Activated naive CD8-positive, alpha-beta T cell treated with anti-CD3 and anti-CD28 coated beads, Interleukin-2, amount 50 U/mL, for 24 hours (primary cell): ENCODE measurements at regions not wholly inside any gene's neighbourhood (a gene's known extent, or its start where the extent isn't known, plus 50 kb on each side); places are given as distances from the start of the nearest gene placed in this dataset.

Source experiments
- ATAC-seq: fragments of 150-1000 bp; cut with Tn5 transposase; one replicate; pipeline ENCODE4 v1.10.0; 2021
- DNase-seq: peaks from one replicate; pipeline ENCODE4 v3.0.0; 2021
- H3K27ac Mint-ChIP-seq: one replicate; pipeline ENCODE4 v1.8.0; 2021; ENCODE audit warnings: mild to moderate bottlenecking, mixed read lengths
- H3K27me3 Mint-ChIP-seq: one replicate; pipeline ENCODE4 v1.8.0; 2021; ENCODE audit warnings: mixed read lengths
- H3K36me3 Mint-ChIP-seq: one replicate; pipeline ENCODE4 v1.8.0; 2021; ENCODE audit warnings: low read depth, mixed read lengths
- H3K4me1 Mint-ChIP-seq: one replicate; pipeline ENCODE4 v1.8.0; 2021; ENCODE audit warnings: mixed read lengths
- H3K4me3 Mint-ChIP-seq: one replicate; pipeline ENCODE4 v1.8.0; 2021; ENCODE audit warnings: mild to moderate bottlenecking, moderate library complexity, mixed read lengths
- H3K9me3 Mint-ChIP-seq: one replicate; pipeline ENCODE4 v1.8.0; 2021; ENCODE audit warnings: mixed read lengths

DNA sequence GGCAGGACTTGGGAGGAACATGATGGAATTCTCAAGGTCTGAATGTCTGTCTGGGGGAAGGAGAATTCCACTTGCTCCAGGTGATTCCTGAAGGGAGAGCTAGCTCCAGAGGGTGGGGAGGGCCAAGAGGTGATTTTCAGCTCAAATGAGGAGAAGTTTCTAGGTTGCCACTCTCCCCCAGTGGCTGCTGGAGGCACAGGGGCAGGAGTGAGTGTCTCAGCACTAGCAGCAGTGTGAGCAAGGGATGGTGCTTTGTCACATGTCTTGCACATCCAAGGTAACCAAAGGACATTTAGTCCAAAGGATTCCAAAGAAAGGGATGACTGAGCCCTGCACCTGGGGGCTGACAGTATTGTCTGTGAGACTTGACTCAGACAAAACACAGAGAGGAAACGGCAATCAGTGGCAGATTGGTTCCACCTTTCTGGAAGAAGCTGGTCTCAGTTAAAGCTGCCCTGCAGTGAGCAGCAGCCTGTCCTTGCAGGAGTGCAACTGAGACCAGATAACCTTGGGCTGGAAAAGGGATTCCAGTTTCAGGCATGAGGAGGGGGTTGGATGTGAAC lies 51.2 kb upstream of the PCBD1 start:
- H3K27me3 Mint-ChIP-seq, result peaks cover 5% of the 10 kb centered on the region
- ATAC-seq (no peak), DNase-seq (no peak)
- no peaks in the 10 kb centered on the region for H3K9me3 Mint-ChIP-seq
- no peaks in the 10 kb centered on the region for H3K4me1 Mint-ChIP-seq
- no peak overlapping the region for H3K27ac Mint-ChIP-seq
- H3K36me3 Mint-ChIP-seq, result no peaks in the 10 kb centered on the region
- H3K4me3 Mint-ChIP-seq, result no peak overlapping the region

DNA sequence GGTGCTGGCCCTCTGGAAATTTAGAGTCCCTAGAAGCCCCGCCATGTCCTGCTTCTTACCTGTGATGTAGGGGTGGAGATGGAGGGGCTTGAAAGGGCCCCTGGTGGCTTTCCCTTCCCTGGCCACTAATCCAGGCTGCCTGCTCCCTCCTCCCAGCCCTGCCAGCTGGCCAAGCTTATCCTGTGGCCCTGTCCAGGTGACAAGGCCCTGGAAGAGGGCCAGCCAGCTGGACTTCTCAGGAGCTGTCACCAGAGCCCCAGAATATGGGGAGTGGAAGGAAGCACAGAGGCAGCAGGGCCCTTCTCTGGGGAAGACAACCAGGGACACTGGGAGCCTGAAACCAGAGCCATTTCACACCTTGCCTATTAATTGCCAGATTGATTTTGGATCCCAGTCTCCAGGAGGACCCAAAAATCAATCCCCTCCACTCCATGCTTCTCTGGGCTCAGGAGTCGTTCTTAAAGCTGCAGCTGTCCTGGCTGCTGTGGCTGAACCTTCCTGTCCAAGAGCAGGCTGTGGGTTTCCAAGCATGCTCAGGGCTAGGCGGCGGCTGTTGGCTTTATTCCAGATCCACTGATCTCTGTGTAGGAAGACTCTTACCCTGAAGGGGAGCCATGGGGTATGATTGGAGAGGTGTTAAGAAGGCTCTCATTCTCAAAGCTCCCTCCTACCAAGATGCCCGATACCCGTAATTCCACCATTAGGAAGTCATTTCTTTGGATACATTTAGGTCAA lies 52.6 kb upstream of the PCBD1 start:
- no peaks in the 10 kb centered on the region for H3K9me3 Mint-ChIP-seq
- no peak overlapping the region for H3K4me3 Mint-ChIP-seq
- ATAC-seq (no peak), DNase-seq (no peak)
- no peak overlapping the region for H3K27ac Mint-ChIP-seq
- H3K36me3 Mint-ChIP-seq, result no peaks in the 10 kb centered on the region
- H3K27me3 Mint-ChIP-seq, result peaks cover 7% of the 10 kb centered on the region
- H3K4me1 Mint-ChIP-seq, result no peaks in the 10 kb centered on the region

DNA sequence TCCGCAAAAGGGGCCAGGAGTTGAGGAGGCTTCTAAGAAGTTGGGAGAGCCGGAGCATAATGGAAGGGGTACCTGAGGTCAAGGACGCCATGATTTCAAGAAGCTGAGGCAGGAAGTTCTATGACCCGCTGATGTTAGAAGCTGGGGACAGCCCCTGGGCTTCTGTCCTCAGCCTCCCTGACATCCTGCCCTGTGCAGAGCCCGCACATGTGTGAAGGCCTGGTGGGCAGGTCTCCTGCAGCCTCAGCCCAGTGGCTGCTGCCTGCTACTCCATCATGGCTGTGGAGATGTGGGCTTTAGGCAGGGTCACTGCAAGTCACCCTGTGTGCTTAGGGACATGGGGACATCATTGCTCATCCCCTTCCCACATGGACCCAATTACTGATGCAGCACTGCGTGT lies 53.8 kb upstream of the PCBD1 start:
- Mint-ChIP-seq H3K4me1 (no peaks in the 10 kb centered on the region), H3K27ac (no peak overlapping the region), H3K4me3 (no peak overlapping the region), H3K36me3 (no peaks in the 10 kb centered on the region), H3K9me3 (no peaks in the 10 kb centered on the region), H3K27me3 (peaks cover 7% of the 10 kb centered on the region)
- DNase-seq, result no peak
- peak; percentile 37 for ATAC-seq

DNA sequence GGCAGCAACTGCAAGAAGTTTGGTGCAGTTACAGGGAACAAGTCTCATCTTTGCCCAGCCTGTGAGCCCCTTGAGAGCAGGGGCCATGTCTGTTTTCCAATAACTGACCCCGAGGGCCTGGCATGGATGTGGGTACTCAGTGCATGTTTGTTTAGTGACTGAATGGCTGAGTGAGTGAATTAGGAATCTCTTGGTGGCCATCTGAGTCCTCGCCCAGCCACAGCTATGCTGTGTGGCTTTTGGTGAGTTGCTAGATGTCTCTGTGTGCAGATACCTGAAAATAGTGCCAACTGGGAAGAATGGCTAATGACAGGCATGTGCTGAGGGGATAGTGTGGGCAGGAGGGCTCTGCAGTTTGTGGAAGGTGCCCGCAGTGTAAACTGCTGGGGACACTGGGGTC lies 54.4 kb upstream of the PCBD1 start:
- H3K27ac Mint-ChIP-seq, result no peak overlapping the region
- H3K9me3 Mint-ChIP-seq, result no peaks in the 10 kb centered on the region
- DNase-seq, result no peak
- no peak overlapping the region for H3K4me3 Mint-ChIP-seq
- H3K36me3 Mint-ChIP-seq, result no peaks in the 10 kb centered on the region
- ATAC-seq, result no peak
- H3K27me3 Mint-ChIP-seq, result peaks cover 7% of the 10 kb centered on the region
- no peaks in the 10 kb centered on the region for H3K4me1 Mint-ChIP-seq

DNA sequence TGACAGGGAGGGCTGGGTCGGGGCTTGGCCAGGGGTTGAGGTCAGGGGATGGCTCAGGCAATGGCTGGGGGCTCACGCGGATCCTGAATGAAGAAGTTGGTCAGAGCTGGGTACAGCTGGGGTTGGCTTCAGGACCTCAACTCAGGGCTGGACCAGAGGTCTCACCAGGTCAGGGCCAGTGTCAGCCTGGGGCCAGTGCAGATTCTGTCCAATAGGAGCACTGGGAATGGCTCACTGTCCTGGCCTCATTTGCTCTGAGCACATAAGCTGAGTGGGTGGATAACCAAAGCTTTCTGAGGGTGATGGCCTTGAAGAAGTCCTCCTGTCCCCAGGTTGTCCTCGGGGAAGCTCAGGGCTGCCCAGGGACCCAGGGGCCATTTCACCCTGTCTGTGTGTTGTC lies 54.9 kb upstream of the PCBD1 start:
- ATAC-seq (no peak), DNase-seq (no peak)
- Mint-ChIP-seq H3K4me1 (no peaks in the 10 kb centered on the region), H3K27me3 (peaks cover 7% of the 10 kb centered on the region), H3K9me3 (no peaks in the 10 kb centered on the region), H3K4me3 (no peak overlapping the region), H3K36me3 (no peaks in the 10 kb centered on the region), H3K27ac (no peak overlapping the region)

DNA sequence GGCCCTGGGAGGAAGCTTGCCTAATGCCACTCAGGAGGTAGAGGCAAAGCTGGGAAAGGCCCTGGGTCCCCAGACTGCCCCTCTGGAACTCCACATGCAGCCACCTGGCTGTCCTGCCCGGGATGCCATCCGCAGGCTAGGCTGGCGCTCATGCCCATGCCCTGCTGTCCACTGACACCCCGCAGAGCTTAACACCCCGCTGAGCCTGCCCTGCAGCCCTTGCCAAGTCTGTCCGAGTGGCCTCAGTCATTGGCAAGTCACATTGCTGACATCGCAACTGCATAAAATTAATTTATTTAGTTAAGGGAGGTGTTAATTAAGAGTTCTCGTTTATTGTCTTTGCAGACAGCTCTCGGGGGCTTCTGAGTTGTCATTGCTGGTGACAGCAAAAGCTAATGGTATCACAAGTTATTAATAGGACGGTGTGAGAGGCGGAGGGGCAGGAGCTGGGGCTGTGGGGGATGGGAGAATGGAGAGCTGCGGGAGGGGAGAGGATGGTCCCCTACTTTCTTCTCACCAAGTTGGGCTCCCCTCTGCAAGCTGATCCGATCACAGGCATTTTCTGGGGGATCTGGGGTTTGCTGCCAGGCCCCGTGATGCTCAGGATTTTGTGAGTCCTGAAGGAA lies 55.6 kb upstream of the PCBD1 start:
- Mint-ChIP-seq H3K4me1 (no peaks in the 10 kb centered on the region), H3K4me3 (no peak overlapping the region), H3K9me3 (no peaks in the 10 kb centered on the region), H3K36me3 (no peaks in the 10 kb centered on the region), H3K27me3 (peaks cover 7% of the 10 kb centered on the region), H3K27ac (no peak overlapping the region)
- DNase-seq (no peak), ATAC-seq (no peak)

DNA sequence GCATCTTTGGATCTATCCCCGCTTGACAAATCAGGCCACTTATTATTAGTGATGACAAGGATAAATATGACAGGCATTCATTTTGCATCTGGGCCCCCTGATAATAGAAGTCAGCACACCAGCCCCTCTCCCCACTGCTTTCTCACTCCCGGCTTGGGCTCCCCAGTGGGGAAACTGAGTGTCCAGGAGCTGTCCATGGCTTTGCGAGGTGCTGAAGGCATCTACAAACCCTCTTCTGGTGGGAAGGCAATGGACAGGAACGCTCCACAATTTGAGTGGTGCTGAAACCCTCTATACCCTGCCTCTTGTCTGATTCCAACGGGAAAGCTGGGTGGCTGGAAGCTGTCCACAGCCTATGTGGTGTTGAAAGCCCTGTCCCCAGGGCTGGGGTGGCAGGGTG lies 61.7 kb upstream of the PCBD1 start:
- Mint-ChIP-seq H3K36me3 (no peaks in the 10 kb centered on the region), H3K9me3 (no peaks in the 10 kb centered on the region), H3K27me3 (peaks cover 6% of the 10 kb centered on the region), H3K27ac (no peak overlapping the region), H3K4me3 (no peak overlapping the region), H3K4me1 (no peaks in the 10 kb centered on the region)
- DNase-seq (no peak), ATAC-seq (no peak)

DNA sequence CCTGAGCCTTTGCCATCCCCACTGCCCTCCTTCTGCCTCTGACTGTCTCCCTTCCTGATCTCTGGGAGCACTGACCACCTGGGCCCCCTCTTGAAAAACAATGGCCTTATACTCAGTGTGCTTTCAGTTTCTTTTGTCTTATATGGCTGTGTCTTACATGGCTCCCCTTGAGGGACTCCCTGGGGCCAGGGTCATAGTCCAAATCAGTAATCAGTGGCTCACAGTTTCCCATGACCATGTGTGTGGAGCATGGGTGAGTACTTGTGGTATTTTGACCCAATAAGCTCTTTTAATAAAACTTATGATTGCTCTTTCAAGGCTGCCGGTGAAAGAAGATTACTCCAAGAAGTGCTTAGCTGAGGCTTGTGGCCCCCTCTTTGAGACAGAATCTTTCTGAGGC lies 62.4 kb upstream of the PCBD1 start:
- Mint-ChIP-seq H3K36me3 (no peaks in the 10 kb centered on the region), H3K27ac (no peak overlapping the region), H3K9me3 (no peaks in the 10 kb centered on the region), H3K4me3 (no peak overlapping the region), H3K4me1 (no peaks in the 10 kb centered on the region), H3K27me3 (peaks cover 6% of the 10 kb centered on the region)
- no peak for DNase-seq
- ATAC-seq, result no peak

DNA sequence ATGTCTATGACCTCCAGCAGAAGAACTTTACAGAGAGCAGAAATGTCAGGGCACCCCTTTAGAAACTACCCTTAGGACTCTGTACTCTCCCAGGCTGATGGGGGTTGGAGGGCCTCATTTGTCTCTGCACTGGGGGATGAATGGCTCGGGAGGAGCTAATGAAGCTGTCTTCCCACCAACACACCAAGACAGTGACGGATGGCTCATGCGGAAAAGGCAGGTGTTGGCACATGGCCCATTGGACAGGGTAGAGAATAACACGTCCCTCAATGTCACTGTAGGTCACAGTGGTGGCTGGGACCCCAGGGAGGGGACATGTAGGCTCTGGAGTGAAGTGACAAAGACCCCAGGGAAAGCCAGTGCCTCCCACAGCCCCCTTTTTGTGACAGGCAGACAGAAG lies 64.0 kb upstream of the PCBD1 start:
- Mint-ChIP-seq H3K27ac (no peak overlapping the region), H3K4me1 (no peaks in the 10 kb centered on the region), H3K27me3 (peaks cover 10% of the 10 kb centered on the region), H3K9me3 (no peaks in the 10 kb centered on the region), H3K4me3 (no peak overlapping the region), H3K36me3 (no peaks in the 10 kb centered on the region)
- DNase-seq (no peak), ATAC-seq (no peak)

DNA sequence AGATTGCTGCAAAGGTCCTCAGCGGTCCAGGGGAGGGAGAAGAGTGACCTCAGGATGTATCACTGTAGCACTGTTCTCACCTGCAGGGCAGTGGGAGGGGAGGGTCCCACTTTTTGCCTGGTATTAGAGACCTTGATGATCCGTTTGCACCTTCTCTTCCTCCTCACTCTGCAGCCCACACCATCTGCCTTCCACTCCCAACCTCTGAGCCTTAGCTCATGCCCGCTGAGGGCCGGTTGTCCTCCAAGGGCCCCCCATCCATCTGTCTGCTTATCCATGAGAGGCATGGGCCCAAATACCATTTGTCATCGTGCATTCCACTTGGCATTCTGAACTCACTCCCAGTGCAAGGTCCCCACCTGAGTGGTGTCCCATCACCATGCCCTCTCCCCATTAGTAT lies 64.6 kb upstream of the PCBD1 start:
- H3K27me3 Mint-ChIP-seq, result peaks cover 10% of the 10 kb centered on the region
- no peaks in the 10 kb centered on the region for H3K9me3 Mint-ChIP-seq
- no peak overlapping the region for H3K4me3 Mint-ChIP-seq
- no peak overlapping the region for H3K27ac Mint-ChIP-seq
- no peaks in the 10 kb centered on the region for H3K36me3 Mint-ChIP-seq
- DNase-seq (no peak), ATAC-seq (no peak)
- H3K4me1 Mint-ChIP-seq, result no peaks in the 10 kb centered on the region

DNA sequence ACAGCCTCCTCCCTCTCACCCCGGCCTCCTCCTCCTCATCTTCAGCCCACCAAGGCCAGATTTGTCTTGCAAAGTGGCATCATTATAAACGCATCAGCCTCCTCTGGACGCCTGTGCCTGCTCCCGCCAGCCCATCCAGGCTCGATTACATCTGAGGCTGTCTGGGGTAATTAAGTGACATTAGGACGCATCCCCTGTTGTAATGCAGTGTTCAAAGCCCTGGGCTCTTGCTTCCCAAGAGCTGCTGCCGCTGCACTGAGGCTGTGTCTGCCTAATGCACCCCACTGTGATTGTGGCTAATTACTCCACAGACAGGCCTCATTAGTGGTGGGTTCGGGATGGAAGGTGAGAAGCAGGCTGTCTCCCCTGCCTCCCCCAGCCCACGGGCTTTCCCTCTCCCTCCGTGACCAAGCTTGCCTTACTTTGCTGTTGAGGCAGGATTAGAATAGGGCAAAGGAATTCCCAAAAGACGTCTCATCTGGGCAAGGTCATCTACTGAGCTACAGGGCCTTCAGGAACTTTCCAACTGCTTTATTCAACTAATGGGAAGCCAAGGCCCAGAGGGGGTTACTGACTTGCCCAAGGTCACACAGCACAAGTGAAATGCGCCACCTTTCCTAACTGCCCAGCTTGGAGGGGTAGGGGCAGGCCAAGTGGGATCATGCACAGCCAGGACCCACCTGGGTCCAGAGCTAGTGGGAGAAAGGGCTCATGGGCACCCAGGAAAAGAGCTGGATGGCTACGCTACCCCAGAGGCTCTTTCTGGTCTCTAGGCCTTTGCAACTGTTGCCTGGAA lies 66.2 kb upstream of the PCBD1 start:
- DNase-seq (no peak), ATAC-seq (no peak)
- no peak overlapping the region for H3K27ac Mint-ChIP-seq
- H3K36me3 Mint-ChIP-seq, result no peaks in the 10 kb centered on the region
- H3K27me3 Mint-ChIP-seq, result peaks cover 8% of the 10 kb centered on the region
- H3K9me3 Mint-ChIP-seq, result no peaks in the 10 kb centered on the region
- H3K4me1 Mint-ChIP-seq, result no peaks in the 10 kb centered on the region
- no peak overlapping the region for H3K4me3 Mint-ChIP-seq

DNA sequence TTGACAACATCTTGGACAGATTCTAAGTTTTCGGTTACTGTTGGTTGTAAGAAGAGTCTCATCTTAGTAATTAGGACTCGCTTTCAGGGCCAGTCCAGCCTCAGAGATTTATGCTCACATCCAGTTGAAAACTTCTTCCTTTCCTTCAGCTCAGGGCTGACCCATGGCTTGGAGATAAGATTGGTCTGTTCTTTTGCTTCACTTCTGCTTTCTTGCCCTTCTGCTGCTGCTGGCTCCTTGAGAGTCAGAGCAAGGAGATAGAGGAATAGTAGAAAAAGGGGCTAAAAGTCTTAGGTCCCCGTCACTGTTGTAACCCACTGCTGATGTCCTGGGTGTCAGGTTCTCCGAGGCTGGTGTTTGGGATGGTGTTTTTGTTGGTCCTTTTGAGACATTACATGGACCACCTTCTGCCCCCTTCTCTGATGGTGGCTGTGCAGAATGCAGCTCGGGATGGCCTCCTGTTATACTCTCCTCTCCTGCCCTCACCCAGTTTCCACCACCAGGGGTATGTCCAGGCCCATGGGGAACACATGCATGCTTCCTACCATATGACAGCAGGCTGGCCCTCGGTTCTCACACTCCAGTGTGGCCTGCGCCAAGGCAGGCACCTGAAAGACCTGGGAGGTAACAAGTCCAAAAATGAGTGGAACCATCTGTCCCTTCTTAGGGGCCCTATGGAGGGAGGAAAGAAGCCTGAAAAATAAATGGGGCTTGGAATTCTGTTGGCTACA lies 67.8 kb upstream of the PCBD1 start:
- H3K36me3 Mint-ChIP-seq, result no peaks in the 10 kb centered on the region
- H3K27ac Mint-ChIP-seq, result no peak overlapping the region
- H3K4me1 Mint-ChIP-seq, result no peaks in the 10 kb centered on the region
- H3K9me3 Mint-ChIP-seq, result no peaks in the 10 kb centered on the region
- peaks cover 6% of the 10 kb centered on the region for H3K27me3 Mint-ChIP-seq
- DNase-seq (no peak), ATAC-seq (no peak)
- H3K4me3 Mint-ChIP-seq, result no peak overlapping the region

DNA sequence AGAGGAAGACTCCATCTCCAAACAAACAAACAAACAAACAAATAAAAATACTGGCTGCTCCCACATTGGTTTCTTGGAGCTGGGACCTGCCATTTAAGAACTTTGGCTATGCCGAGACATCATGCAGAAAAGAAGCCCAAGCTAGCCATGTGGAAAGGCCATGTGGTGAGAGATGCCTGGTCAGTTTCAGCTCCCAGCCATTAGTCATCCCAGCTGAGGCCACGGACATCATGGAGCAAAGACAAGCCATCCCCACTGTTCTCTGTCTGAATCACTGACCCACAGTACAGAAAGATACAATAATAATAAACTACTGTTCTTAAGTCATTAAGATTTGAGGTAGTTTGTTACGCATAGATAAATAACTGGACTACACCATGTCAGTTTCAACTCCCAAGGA lies 70.0 kb upstream of the PCBD1 start:
- no peak overlapping the region for H3K4me3 Mint-ChIP-seq
- H3K36me3 Mint-ChIP-seq, result no peaks in the 10 kb centered on the region
- ATAC-seq, result no peak
- no peak for DNase-seq
- H3K9me3 Mint-ChIP-seq, result no peaks in the 10 kb centered on the region
- peaks cover 9% of the 10 kb centered on the region for H3K27me3 Mint-ChIP-seq
- no peak overlapping the region for H3K27ac Mint-ChIP-seq
- H3K4me1 Mint-ChIP-seq, result no peaks in the 10 kb centered on the region

DNA sequence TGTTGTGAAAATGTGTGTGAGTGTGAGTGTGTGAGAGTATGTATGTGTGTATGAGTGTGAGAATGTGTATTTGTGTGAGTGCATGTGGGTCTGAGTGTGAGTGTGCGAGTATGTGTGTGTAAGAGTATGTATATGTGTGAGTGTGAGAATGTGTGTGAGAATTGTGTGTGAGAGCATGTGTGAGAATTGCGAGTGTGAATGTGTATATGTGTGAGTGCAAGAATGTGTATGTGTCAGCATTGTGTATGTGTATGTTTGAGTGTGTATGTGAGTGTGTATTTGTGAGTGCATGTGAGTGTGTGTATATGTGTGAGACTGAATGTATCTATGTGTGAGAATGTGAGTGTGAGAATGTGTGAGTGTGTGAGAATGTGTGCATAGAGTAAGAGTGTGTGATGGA lies 72.0 kb upstream of the PCBD1 start:
- H3K27me3 Mint-ChIP-seq, result peaks cover 7% of the 10 kb centered on the region
- no peak overlapping the region for H3K27ac Mint-ChIP-seq
- no peak for ATAC-seq
- H3K4me3 Mint-ChIP-seq, result no peak overlapping the region
- DNase-seq, result no peak
- no peaks in the 10 kb centered on the region for H3K9me3 Mint-ChIP-seq
- H3K4me1 Mint-ChIP-seq, result no peaks in the 10 kb centered on the region
- H3K36me3 Mint-ChIP-seq, result no peaks in the 10 kb centered on the region
